Gastroesophageal sphincter (tissue), 3 donors: ENCODE measurements at regions not wholly inside any gene's neighbourhood (a gene's known extent, or its start where the extent isn't known, plus 50 kb on each side); places are given as distances from the start of the nearest gene placed in this dataset.

Source experiments
- CTCF ChIP-seq, 4 experiments: fragments of 200-600 bp in 2 of 4; fragments of 450-650 bp in 2 of 4; sonication (generic) in 1 of 4; IDR thresholded peaks; one replicate each; pipeline ENCODE4 v1.5.1; 2017 to 2019; ENCODE audit warnings: antibody characterized with exemption in 4 of 4, mild to moderate bottlenecking in 2 of 4, moderate library complexity in 2 of 4
- EP300 ChIP-seq: sonication (generic); formaldehyde crosslinking; IDR thresholded peaks from one replicate; pipeline ENCODE4 v1.6.1; 2017; ENCODE audit warnings: antibody characterized with exemption, mild to moderate bottlenecking
- POLR2A ChIP-seq, 2 donors: fragments of 450-650 bp; IDR thresholded peaks; one replicate each; pipeline ENCODE4 v1.6.1; 2017; ENCODE audit warnings: antibody characterized with exemption in 2 of 2, mild to moderate bottlenecking in 2 of 2, moderate library complexity in 1 of 2
- POLR2AphosphoS5 ChIP-seq: sonication (generic); formaldehyde crosslinking; IDR thresholded peaks from one replicate; pipeline ENCODE4 v1.6.1; 2017; ENCODE audit warnings: antibody characterized with exemption

- no peak for TF ChIP-seq POLR2A (IDR thresholded peaks at IDR 0.05)
- no peak for TF ChIP-seq CTCF (IDR thresholded peaks at IDR 0.05)
- TF ChIP-seq EP300: no peak
- no peak for TF ChIP-seq POLR2AphosphoS5
These were observed 96.7 kb upstream of the SLC39A10 start for GRCh38 chr2:195560209-195560895.
